ENCODE measurements at regions not wholly inside any gene's neighbourhood (a gene's known extent, or its start where the extent isn't known, plus 50 kb on each side); places are given as distances from the start of the nearest gene placed in this dataset.
"Not testable (repeated sequence)": the region's sequence is repeated elsewhere in the genome, so short reads cannot be mapped to it uniquely, and the experiment has no call there.

DNA sequence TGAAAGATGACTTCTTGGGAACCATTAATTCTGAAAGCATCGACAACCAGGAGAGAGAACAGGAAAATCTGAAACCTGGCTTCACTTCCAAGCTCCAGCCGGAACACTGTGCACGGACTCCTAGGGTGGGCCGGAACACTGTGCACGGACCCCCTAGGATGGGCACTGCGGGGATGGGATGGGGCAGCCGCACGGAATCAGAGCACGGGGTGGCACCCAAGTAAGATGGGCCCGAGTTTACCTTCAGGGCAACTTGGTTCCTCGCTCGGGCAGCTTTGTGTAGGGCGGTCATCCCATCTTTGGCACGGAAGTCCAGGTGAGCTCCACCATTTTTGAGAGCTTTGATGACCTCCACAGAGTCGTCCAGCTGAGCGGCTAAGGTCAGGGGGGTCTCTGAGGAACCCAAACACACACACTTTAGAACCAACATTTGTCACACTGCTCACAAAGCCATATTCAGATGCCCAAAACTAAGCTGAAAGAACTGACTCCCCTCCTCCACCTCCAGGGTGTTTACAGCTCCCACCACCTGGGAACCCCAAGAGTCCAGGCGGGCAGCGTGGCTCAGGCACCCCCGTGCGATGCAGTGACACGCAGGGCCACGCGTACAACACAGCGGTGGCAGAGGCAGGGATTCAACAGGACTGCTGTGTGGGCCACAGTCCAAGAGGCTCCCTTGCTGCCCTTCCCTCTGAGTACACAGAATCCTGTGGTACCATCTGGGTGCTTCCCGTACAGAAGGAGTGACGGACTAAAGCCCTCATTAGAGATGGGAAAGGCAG, 157.9 kb downstream of the SHANK2 start:
- Histone ChIP-seq H3K27me3 (ENCODE audit: low read depth, low read length) (peaks cover 23% of the 10 kb centered on the region), H3K4me3 (ENCODE audit: low read length) (no peak overlapping the region), H3K27ac (ENCODE audit: low read length) (no peak overlapping the region), H3K9me3 (ENCODE audit: insufficient read depth, low read length) (no peaks in the 10 kb centered on the region), H3K36me3 (replicated peaks; ENCODE audit: low read depth, low read length) (no peaks in the 10 kb centered on the region), H3K79me2 (ENCODE audit: low read length) (no peaks in the 10 kb centered on the region), H3K9ac (ENCODE audit: low read length) (no peak overlapping the region), H2AFZ (ENCODE audit: low read depth, low read length) (no peak overlapping the region), H3K4me1 (ENCODE audit: low read length) (no peaks in the 10 kb centered on the region), H3K4me2 (ENCODE audit: low read length) (no peak overlapping the region), H4K20me1 (ENCODE audit: insufficient read depth, low read length) (peaks cover 14% of the 10 kb centered on the region; the same call in 1 of the 2 replicates)
- no peak for TF ChIP-seq EZH2phosphoT487 (IDR thresholded peaks at IDR 0.05; ENCODE audit: low read depth)
- TF ChIP-seq, protein P1, sequence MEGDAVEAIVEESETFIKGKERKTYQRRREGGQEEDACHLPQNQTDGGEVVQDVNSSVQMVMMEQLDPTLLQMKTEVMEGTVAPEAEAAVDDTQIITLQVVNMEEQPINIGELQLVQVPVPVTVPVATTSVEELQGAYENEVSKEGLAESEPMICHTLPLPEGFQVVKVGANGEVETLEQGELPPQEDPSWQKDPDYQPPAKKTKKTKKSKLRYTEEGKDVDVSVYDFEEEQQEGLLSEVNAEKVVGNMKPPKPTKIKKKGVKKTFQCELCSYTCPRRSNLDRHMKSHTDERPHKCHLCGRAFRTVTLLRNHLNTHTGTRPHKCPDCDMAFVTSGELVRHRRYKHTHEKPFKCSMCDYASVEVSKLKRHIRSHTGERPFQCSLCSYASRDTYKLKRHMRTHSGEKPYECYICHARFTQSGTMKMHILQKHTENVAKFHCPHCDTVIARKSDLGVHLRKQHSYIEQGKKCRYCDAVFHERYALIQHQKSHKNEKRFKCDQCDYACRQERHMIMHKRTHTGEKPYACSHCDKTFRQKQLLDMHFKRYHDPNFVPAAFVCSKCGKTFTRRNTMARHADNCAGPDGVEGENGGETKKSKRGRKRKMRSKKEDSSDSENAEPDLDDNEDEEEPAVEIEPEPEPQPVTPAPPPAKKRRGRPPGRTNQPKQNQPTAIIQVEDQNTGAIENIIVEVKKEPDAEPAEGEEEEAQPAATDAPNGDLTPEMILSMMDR (IDR thresholded peaks at IDR 0.05; ENCODE audit: low read depth, low read length) = no peak

DNA sequence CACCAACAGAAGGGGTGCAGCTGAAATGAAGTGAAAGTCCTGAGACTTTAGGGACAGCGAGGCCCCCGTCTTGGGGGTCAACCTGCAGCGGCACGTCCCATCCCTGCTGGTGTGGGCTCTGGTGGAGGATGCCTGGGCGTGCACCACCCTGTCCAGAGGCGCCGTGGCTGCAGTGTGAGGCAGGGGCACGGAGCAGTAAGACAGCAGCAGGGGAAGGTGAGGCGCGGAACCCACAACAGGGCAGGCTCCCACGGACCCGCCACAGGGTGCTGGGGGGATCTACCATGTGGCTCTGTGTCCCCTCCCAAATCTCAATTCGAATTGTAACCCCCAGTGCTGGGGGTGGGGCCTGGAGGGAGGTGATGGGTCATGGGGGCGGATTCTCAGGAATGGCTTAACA, 158.6 kb downstream of the SHANK2 start:
- no peak overlapping the region for H3K27ac ChIP-seq (ENCODE audit: low read length)
- no peak overlapping the region for H3K9ac ChIP-seq (ENCODE audit: low read length)
- peaks cover 28% of the 10 kb centered on the region for H3K27me3 ChIP-seq (ENCODE audit: low read depth, low read length)
- peaks cover 4% of the 10 kb centered on the region for H3K4me1 ChIP-seq (ENCODE audit: low read length)
- no peaks in the 10 kb centered on the region for H3K79me2 ChIP-seq (ENCODE audit: low read length)
- no peak for TF ChIP-seq EZH2phosphoT487 (IDR thresholded peaks at IDR 0.05; ENCODE audit: low read depth)
- TF ChIP-seq, protein P1 (IDR thresholded peaks at IDR 0.05; ENCODE audit: low read depth, low read length) = no peak
- H2AFZ ChIP-seq (ENCODE audit: low read depth, low read length) = no peak overlapping the region
- H3K36me3 ChIP-seq (replicated peaks; ENCODE audit: low read depth, low read length) = no peaks in the 10 kb centered on the region
- peaks cover 21% of the 10 kb centered on the region for H4K20me1 ChIP-seq (ENCODE audit: insufficient read depth, low read length)
- H3K4me3 ChIP-seq (ENCODE audit: low read length) = no peak overlapping the region
- no peak overlapping the region for H3K4me2 ChIP-seq (ENCODE audit: low read length)
- H3K9me3 ChIP-seq (ENCODE audit: insufficient read depth, low read length) = no peaks in the 10 kb centered on the region

DNA sequence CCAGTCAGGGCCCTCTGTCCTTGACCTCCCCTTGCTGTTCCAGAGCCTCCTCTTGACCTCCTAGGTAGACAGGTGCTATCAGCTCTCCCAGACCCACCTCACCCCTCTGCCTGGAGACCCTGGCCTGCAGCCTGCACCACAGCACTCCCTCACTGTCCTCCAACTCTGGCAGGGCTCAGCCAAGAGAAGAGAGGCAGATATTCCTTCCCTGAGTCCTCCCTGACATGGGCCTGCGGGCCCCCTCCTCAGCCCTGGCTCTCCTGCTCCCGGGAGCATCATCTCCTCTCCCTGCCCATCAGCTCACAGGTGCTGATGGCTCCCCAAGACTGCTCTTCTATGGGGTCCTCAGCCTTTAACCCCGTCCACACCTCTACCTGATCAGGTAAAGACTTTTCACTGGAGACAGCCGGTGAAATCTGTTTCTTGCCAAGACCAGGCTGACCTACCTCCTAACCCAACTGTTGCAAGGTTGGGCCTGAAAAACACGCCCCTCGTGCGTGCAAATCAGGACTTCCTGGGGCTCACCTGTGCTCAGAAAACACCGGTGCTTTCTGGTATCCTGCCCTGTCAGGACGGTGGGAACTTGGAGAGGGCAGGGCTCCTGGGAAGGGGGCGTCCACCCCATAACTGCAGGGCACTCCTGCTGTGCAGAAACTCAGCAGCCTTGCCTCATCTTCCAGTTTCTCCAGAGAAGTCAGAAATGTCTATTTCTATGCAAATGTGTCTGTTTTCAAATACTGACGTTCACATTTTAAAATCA, 160.7 kb downstream of the SHANK2 start:
- Histone ChIP-seq H2AFZ (ENCODE audit: low read depth, low read length) (no peak overlapping the region), H3K36me3 (replicated peaks; ENCODE audit: low read depth, low read length) (no peaks in the 10 kb centered on the region), H3K4me3 (ENCODE audit: low read length) (no peak overlapping the region), H3K27ac (ENCODE audit: low read length) (no peak overlapping the region), H3K27me3 (ENCODE audit: low read depth, low read length) (peaks cover 36% of the 10 kb centered on the region), H3K4me2 (ENCODE audit: low read length) (no peak overlapping the region), H4K20me1 (ENCODE audit: insufficient read depth, low read length) (peaks cover 24% of the 10 kb centered on the region), H3K4me1 (ENCODE audit: low read length) (peaks cover 18% of the 10 kb centered on the region), H3K9ac (ENCODE audit: low read length) (no peak overlapping the region), H3K9me3 (ENCODE audit: insufficient read depth, low read length) (no peaks in the 10 kb centered on the region), H3K79me2 (ENCODE audit: low read length) (no peaks in the 10 kb centered on the region)
- no peak for TF ChIP-seq EZH2phosphoT487 (IDR thresholded peaks at IDR 0.05; ENCODE audit: low read depth)
- TF ChIP-seq, protein P1 (IDR thresholded peaks at IDR 0.05; ENCODE audit: low read depth, low read length) = no peak

DNA sequence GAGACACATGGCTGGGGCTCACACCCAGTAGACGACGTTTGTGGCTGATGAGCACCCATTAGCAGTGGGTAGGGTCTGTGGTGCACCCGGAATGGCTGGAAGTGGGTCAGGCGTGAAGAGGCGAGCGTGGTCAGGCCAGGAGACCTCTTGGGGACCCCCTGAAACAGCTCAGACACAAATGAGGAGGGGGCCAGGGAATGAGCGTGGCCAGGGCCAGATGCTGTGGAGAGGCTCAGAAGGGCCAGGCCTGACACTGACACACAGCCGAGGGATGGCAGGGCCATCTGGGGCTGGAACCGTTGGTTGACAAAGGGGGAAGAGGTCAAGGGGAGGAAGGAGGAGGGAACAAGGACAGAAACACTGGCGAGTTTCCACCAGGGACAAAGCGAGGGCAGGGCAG, 162.8 kb downstream of the SHANK2 start:
- H4K20me1 ChIP-seq (ENCODE audit: insufficient read depth, low read length) = peaks cover 24% of the 10 kb centered on the region
- no peak overlapping the region for H3K4me2 ChIP-seq (ENCODE audit: low read length)
- no peak overlapping the region for H2AFZ ChIP-seq (ENCODE audit: low read depth, low read length)
- H3K9me3 ChIP-seq (ENCODE audit: insufficient read depth, low read length) = no peaks in the 10 kb centered on the region
- TF ChIP-seq, protein P1 (IDR thresholded peaks at IDR 0.05; ENCODE audit: low read depth, low read length) = no peak
- no peak for TF ChIP-seq EZH2phosphoT487 (IDR thresholded peaks at IDR 0.05; ENCODE audit: low read depth)
- peaks cover 18% of the 10 kb centered on the region for H3K4me1 ChIP-seq (ENCODE audit: low read length)
- no peak overlapping the region for H3K9ac ChIP-seq (ENCODE audit: low read length)
- H3K27ac ChIP-seq (ENCODE audit: low read length) = no peak overlapping the region
- H3K27me3 ChIP-seq (ENCODE audit: low read depth, low read length) = peaks cover 30% of the 10 kb centered on the region
- H3K79me2 ChIP-seq (ENCODE audit: low read length) = no peaks in the 10 kb centered on the region
- no peak overlapping the region for H3K4me3 ChIP-seq (ENCODE audit: low read length)
- H3K36me3 ChIP-seq (replicated peaks; ENCODE audit: low read depth, low read length) = no peaks in the 10 kb centered on the region

DNA sequence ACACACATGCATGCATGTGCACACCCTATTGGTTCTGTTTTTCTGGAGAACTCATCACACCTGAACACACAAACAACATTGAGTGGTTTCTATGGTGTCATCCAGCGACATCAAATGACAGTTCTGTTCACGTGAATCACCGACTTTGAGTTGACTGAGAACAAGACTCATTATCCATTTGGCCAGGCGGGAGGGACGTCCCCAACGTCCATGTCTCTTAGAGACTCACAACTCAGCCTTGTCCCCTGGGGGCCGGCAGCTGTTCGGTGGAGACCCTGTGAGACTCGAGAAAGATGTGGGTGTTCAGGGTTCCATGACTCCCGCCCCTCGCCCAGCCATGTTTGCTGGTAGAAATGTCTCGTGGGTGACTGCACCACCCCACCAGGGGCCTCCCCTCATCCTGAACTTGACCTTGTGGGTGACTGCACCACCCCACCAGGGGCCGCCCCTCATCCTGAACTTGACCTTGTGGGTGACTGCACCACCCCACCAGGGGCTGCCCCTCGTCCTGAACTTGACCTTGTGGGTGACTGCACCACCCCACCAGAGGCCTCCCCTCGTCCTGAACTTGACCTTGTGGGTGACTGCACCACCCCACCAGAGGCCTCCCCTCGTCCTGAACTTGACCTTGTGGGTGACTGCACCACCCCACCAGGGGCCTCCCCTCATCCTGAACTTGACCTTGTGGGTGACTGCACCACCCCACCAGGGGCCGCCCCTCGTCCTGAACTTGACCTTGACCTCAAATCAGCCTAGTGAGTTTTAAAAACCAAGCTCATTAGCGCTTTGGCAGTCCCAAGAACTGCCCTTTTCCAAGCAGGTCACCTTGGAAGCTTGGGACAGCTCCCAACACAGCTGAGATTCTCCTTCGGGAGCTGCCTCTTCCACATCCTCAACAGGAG, 163.8 kb downstream of the SHANK2 start:
- not testable (repeated sequence) for H3K36me3 ChIP-seq (replicated peaks; ENCODE audit: low read depth, low read length); H2AFZ ChIP-seq (ENCODE audit: low read depth, low read length); H3K9ac ChIP-seq (ENCODE audit: low read length); H3K4me3 ChIP-seq (ENCODE audit: low read length); H3K79me2 ChIP-seq (ENCODE audit: low read length); H3K4me2 ChIP-seq (ENCODE audit: low read length); H3K9me3 ChIP-seq (ENCODE audit: insufficient read depth, low read length); H3K27ac ChIP-seq (ENCODE audit: low read length)
- Histone ChIP-seq H4K20me1 (ENCODE audit: insufficient read depth, low read length) (peaks cover 24% of the 10 kb centered on the region), H3K4me1 (ENCODE audit: low read length) (peaks cover 18% of the 10 kb centered on the region), H3K27me3 (ENCODE audit: low read depth, low read length) (peaks cover 30% of the 10 kb centered on the region)

Measured in OCI-LY3 (cell line).